ENCODE measurements at regions not wholly inside any gene's neighbourhood (a gene's known extent, or its start where the extent isn't known, plus 50 kb on each side); places are given as distances from the start of the nearest gene placed in this dataset.

DNA sequence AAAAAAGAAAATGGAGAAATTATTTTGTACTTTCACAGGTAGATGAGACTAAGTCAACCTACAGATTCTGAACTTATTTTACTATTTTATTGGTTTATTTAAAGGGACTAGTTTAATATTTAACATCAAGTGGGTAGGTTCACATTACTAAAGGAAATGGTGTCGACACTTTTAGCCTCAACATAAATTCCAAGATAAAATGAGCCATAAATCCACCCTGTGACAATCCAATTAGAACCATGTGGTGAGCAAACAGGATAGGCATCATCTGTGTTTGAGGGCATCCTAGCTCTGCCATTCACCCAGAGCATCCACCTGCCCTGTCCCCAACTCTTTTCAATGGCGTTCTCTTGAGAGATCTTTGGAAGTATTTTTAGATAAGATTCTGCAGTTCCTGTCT, 92.8 kb upstream of the PMFBP1 start:
- Histone ChIP-seq H3K27me3 (ENCODE audit: insufficient read depth, low read length) (no peaks in the 10 kb centered on the region), H3F3A (ENCODE audit: insufficient read depth, low read length) (no peaks in the 10 kb centered on the region), H3K4me2 (ENCODE audit: low read length) (no peak overlapping the region), H3K4me3 (ENCODE audit: low read depth, low read length, poor library complexity, severe bottlenecking) (no peak overlapping the region), H3K79me2 (ENCODE audit: insufficient read depth, low read length) (no peaks in the 10 kb centered on the region), H3K36me3 (ENCODE audit: insufficient read depth, low read length) (no peaks in the 10 kb centered on the region), H3K9me3 (ENCODE audit: low read length) (no peaks in the 10 kb centered on the region), H4K20me1 (ENCODE audit: insufficient read depth, low read length) (no peaks in the 10 kb centered on the region), H3K27ac (ENCODE audit: low read depth, low read length, poor library complexity, severe bottlenecking) (no peak overlapping the region), H3K4me1 (ENCODE audit: insufficient read depth, low read length, severe bottlenecking) (no peaks in the 10 kb centered on the region), H2AFZ (ENCODE audit: low read length) (no peak overlapping the region), H3K9me2 (ENCODE audit: low read depth, low read length) (no peaks in the 10 kb centered on the region), H3K9ac (ENCODE audit: low read length) (no peak overlapping the region)
- TF ChIP-seq, protein P1, sequence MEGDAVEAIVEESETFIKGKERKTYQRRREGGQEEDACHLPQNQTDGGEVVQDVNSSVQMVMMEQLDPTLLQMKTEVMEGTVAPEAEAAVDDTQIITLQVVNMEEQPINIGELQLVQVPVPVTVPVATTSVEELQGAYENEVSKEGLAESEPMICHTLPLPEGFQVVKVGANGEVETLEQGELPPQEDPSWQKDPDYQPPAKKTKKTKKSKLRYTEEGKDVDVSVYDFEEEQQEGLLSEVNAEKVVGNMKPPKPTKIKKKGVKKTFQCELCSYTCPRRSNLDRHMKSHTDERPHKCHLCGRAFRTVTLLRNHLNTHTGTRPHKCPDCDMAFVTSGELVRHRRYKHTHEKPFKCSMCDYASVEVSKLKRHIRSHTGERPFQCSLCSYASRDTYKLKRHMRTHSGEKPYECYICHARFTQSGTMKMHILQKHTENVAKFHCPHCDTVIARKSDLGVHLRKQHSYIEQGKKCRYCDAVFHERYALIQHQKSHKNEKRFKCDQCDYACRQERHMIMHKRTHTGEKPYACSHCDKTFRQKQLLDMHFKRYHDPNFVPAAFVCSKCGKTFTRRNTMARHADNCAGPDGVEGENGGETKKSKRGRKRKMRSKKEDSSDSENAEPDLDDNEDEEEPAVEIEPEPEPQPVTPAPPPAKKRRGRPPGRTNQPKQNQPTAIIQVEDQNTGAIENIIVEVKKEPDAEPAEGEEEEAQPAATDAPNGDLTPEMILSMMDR (IDR thresholded peaks at IDR 0.05; ENCODE audit: low read length), result no peak
- TF ChIP-seq EZH2 (IDR thresholded peaks at IDR 0.05; ENCODE audit: borderline replicate concordance, low read length), result no peak

DNA sequence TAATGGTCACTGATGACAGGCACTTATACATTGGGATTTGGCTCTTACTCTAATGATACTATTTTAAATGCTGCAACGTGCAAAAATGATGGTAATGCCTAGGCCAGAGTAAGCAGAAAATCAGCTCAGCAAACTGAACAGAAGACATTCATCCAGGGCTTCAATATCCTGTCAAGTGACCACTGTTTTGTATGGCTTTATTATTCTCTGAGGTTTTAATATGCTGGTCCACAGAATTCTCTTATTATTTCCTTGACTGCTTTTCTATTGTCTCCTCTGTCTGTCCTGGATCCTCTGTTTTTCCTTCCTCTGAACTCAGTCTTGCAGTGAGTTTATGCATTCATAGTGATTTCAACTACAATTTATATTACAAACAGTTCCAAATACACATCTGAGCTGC, 90.8 kb upstream of the PMFBP1 start:
- Histone ChIP-seq H2AFZ (ENCODE audit: low read length) (no peak overlapping the region), H4K20me1 (ENCODE audit: insufficient read depth, low read length) (no peaks in the 10 kb centered on the region), H3K9me3 (ENCODE audit: low read length) (no peaks in the 10 kb centered on the region), H3K27ac (ENCODE audit: low read depth, low read length, poor library complexity, severe bottlenecking) (no peak overlapping the region), H3K4me3 (ENCODE audit: low read depth, low read length, poor library complexity, severe bottlenecking) (no peak overlapping the region), H3K36me3 (ENCODE audit: insufficient read depth, low read length) (no peaks in the 10 kb centered on the region), H3K4me2 (ENCODE audit: low read length) (no peak overlapping the region), H3K9me2 (ENCODE audit: low read depth, low read length) (no peaks in the 10 kb centered on the region), H3K9ac (ENCODE audit: low read length) (no peak overlapping the region), H3K27me3 (ENCODE audit: insufficient read depth, low read length) (no peaks in the 10 kb centered on the region), H3K79me2 (ENCODE audit: insufficient read depth, low read length) (no peaks in the 10 kb centered on the region), H3F3A (ENCODE audit: insufficient read depth, low read length) (no peaks in the 10 kb centered on the region), H3K4me1 (ENCODE audit: insufficient read depth, low read length, severe bottlenecking) (no peaks in the 10 kb centered on the region)
- no peak for TF ChIP-seq EZH2 (IDR thresholded peaks at IDR 0.05; ENCODE audit: borderline replicate concordance, low read length)
- TF ChIP-seq, protein P1 (IDR thresholded peaks at IDR 0.05; ENCODE audit: low read length), result no peak

DNA sequence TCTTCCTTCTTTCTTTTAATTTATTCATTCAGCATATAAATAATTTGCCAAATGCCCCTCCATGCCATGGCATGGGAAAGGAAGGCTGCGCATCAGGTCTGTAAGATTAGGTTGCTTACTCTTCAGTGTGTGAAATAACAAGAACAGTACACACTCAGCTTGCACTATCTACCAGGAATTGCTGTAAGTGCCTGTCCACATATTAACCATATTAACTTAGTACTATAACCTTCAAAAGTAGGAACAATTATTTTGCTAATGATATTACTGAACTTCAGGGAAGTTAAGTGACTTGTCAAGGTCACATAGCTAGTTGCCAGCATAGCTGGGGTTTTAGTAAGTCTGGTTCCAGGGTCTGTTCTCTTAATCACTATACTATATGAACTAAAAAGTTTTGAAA, 89.2 kb upstream of the PMFBP1 start:
- Histone ChIP-seq H3K27me3 (ENCODE audit: insufficient read depth, low read length) (no peaks in the 10 kb centered on the region), H3K27ac (ENCODE audit: low read depth, low read length, poor library complexity, severe bottlenecking) (no peak overlapping the region), H3K9me2 (ENCODE audit: low read depth, low read length) (no peaks in the 10 kb centered on the region), H3K79me2 (ENCODE audit: insufficient read depth, low read length) (no peaks in the 10 kb centered on the region), H3K4me2 (ENCODE audit: low read length) (no peak overlapping the region), H3K36me3 (ENCODE audit: insufficient read depth, low read length) (no peaks in the 10 kb centered on the region), H3K9ac (ENCODE audit: low read length) (no peak overlapping the region), H4K20me1 (ENCODE audit: insufficient read depth, low read length) (no peaks in the 10 kb centered on the region), H2AFZ (ENCODE audit: low read length) (no peak overlapping the region), H3K4me1 (ENCODE audit: insufficient read depth, low read length, severe bottlenecking) (no peaks in the 10 kb centered on the region), H3K4me3 (ENCODE audit: low read depth, low read length, poor library complexity, severe bottlenecking) (no peak overlapping the region), H3F3A (ENCODE audit: insufficient read depth, low read length) (no peaks in the 10 kb centered on the region), H3K9me3 (ENCODE audit: low read length) (no peaks in the 10 kb centered on the region)
- no peak for TF ChIP-seq EZH2 (IDR thresholded peaks at IDR 0.05; ENCODE audit: borderline replicate concordance, low read length)
- TF ChIP-seq, protein P1 (IDR thresholded peaks at IDR 0.05; ENCODE audit: low read length), result no peak

All from OCI-LY1 (cell line).